ENCODE measurements at regions not wholly inside any gene's neighbourhood (a gene's known extent, or its start where the extent isn't known, plus 50 kb on each side); places are given as distances from the start of the nearest gene placed in this dataset.

GRCh38 chr9:108704156-108704852 is 151.5 kb downstream of the ACTL7B start:
- TF ChIP-seq POLR2A (IDR thresholded peaks at IDR 0.05; ENCODE audit: low read length) (no peak), GATA1 (IDR thresholded peaks at IDR 0.05; ENCODE audit: low read depth, low read length) (no peak)

Measured in erythroblast (primary cell).